Neutrophil (primary cell): ENCODE measurements at regions not wholly inside any gene's neighbourhood (a gene's known extent, or its start where the extent isn't known, plus 50 kb on each side); places are given as distances from the start of the nearest gene placed in this dataset.

Experiments
- H3K27ac ChIP-seq: fragments of 200-600 bp; sonication (generic); 2 replicates; pipeline ENCODE4 v1.5.1; 2016; ENCODE audit warnings: mild to moderate bottlenecking, moderate library complexity
- H3K27me3 ChIP-seq: fragments of 200-600 bp; sonication (generic); 2 replicates; pipeline ENCODE4 v1.6.0; 2016; ENCODE audit warnings: mild to moderate bottlenecking
- H3K36me3 ChIP-seq: fragments of 200-600 bp; sonication (generic); 2 replicates; pipeline ENCODE4 v1.5.1; 2017
- H3K4me1 ChIP-seq, 2 experiments: fragments of 200-600 bp in 1 of 2; sonication (generic) in 1 of 2; 1 replicate in 1 of 2; 2 replicates in 1 of 2; pipeline versions ENCODE4 v1.5.1 to v1.6.1; 2013 to 2016; ENCODE audit warnings: low read depth in 1 of 2, low read length in 1 of 2, mild to moderate bottlenecking in 1 of 2, moderate library complexity in 1 of 2; ENCODE audit not compliant: control insufficient read depth in 1 of 2, insufficient read depth in 1 of 2
- H3K4me3 ChIP-seq, 2 experiments: fragments of 200-600 bp in 1 of 2; sonication (generic) in 1 of 2; 1 replicate in 1 of 2; 2 replicates in 1 of 2; pipeline ENCODE4 v1.5.1; 2013 to 2016; ENCODE audit warnings: low read depth in 1 of 2, low read length in 1 of 2, mild to moderate bottlenecking in 1 of 2, moderate library complexity in 1 of 2
- H3K9me3 ChIP-seq: fragments of 200-600 bp; sonication (generic); 2 replicates; pipeline ENCODE4 v1.5.1; 2016
- TF ChIP-seq, protein P1 (sequence below): fragments of 200-600 bp; sonication (generic); IDR thresholded peaks from 2 replicates; pipeline ENCODE4 v1.5.1; 2016; ENCODE audit warnings: antibody characterized with exemption

DNA sequence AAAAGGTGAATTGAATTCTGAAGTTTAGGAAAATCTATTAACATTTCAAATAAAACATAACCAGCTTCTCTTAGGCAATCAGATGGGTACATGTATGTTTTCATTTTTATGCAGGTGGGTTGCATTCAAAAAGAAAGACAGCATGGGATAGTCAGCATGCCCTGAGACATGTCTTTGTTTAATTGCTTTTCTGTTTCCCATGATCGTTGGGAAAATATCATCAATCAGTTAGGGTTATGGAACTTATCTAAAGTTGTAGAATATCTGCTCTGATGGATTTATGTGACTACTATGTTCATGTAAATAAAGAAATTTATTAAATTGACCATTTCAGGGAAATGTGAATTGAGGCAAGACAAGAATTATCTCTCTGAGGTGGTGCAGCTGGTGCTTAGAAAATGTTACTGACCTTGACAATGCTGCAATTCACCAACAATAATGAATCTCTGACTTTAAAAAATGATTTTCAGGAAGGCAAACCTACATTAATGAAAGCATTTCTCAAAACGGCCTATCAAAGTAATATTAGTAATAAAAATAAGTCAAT is 112.7 kb downstream of the RFPL4B start:
- H3K27ac ChIP-seq = no peak overlapping the region
- H3K9me3 ChIP-seq = no peaks in the 10 kb centered on the region
- TF ChIP-seq, protein P1, sequence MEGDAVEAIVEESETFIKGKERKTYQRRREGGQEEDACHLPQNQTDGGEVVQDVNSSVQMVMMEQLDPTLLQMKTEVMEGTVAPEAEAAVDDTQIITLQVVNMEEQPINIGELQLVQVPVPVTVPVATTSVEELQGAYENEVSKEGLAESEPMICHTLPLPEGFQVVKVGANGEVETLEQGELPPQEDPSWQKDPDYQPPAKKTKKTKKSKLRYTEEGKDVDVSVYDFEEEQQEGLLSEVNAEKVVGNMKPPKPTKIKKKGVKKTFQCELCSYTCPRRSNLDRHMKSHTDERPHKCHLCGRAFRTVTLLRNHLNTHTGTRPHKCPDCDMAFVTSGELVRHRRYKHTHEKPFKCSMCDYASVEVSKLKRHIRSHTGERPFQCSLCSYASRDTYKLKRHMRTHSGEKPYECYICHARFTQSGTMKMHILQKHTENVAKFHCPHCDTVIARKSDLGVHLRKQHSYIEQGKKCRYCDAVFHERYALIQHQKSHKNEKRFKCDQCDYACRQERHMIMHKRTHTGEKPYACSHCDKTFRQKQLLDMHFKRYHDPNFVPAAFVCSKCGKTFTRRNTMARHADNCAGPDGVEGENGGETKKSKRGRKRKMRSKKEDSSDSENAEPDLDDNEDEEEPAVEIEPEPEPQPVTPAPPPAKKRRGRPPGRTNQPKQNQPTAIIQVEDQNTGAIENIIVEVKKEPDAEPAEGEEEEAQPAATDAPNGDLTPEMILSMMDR = no peak
- H3K27me3 ChIP-seq = no peaks in the 10 kb centered on the region
- no peak overlapping the region for H3K4me3 ChIP-seq
- no peaks in the 10 kb centered on the region for H3K36me3 ChIP-seq
- no peaks in the 10 kb centered on the region for H3K4me1 ChIP-seq

DNA sequence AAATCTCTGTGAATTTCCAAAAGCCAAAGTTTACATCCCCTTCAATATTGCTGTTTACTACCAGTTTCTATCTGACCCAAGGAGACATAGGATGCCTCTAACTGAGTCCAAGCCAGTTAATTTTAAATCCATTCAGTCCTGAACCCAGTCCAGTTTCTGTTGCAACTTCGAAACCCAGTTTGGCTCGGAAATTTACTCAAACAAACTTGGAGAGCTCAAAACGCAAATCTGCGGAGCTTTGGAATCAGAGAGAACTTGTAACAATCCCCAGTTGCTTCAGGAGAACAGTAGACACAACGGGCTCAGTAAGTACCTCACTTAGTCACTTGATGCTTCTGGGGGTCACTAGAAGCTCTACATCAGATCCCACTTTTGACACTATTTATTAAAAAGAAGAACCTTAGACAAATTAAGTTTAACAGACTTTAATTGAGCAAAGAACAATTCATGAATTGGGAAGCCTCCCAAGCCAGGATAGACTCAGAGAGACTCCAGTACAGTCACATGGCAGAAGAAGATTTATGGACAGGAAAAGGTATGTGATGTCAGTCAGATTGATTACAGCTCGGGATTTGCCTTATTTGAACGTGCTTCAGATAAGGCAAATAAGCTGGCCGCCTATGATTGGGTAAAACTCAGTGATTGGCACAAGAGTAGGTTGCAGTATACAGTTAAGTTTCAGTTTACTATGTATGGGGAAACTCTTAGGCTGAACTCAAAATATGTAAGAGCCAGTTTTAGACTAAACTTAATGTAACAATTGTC is 118.0 kb downstream of the RFPL4B start:
- no peaks in the 10 kb centered on the region for H3K27me3 ChIP-seq
- TF ChIP-seq, protein P1 = no peak
- H3K4me1 ChIP-seq = no peaks in the 10 kb centered on the region
- no peak overlapping the region for H3K4me3 ChIP-seq
- no peaks in the 10 kb centered on the region for H3K36me3 ChIP-seq
- no peak overlapping the region for H3K27ac ChIP-seq
- no peaks in the 10 kb centered on the region for H3K9me3 ChIP-seq

DNA sequence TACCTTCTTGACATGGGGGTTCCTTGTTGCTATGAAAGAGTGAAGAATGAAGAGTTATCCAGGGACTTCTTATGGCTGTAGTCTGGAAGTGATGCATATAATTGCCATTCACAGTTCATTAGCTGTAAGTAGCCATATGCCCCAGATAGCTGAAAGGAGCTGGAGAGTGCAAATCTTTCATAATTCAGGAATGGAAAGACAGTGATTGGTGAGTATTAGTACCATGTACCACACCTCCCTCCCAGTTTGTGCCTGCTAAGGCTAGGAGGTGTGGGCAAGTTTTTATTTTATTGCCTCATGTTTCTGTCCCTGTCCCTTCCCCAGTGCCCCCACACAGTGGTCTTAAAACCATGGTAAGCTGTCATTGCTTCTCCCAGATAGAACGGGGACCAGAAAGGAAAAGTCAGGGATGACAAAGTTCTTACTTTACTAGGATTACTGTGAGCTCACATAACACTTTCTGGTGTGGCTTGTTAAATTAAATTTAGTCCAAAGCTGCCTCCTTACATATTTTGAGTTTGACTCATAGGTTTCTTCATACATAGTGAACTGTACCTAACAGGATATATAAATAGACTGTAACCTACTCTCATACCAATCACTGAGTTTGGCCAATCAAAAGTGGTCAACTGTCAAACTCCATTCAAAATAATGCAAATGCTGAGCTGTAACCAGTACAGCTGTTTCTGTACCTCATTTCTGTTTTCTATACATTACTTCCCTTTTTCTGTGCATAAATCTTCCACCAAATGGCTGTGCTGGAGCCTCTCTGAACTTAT is 119.4 kb downstream of the RFPL4B start:
- Histone ChIP-seq H3K9me3 (no peaks in the 10 kb centered on the region), H3K27me3 (no peaks in the 10 kb centered on the region), H3K27ac (no peak overlapping the region), H3K4me1 (no peaks in the 10 kb centered on the region), H3K36me3 (no peaks in the 10 kb centered on the region), H3K4me3 (no peak overlapping the region)
- TF ChIP-seq, protein P1 = no peak

DNA sequence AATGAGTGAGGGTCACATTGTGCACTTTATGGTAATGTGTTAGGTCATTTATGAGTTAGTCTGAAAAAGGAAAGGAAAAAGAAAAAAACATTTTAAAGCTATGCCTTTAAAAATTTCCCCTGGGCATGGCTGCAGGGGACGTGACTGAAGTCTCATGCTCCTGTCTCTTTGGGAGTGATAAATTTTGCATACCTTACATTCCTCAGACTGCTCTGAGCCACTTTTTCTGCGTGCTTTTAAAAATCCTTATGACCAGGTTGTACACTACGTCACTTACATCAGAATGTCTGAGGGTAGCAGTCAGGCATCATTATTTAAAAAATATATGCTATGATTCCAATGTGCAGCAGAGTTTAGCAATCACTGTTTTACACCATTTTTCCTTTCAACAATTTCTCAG is 121.2 kb downstream of the RFPL4B start:
- H3K9me3 ChIP-seq = no peaks in the 10 kb centered on the region
- no peak overlapping the region for H3K27ac ChIP-seq
- H3K36me3 ChIP-seq = no peaks in the 10 kb centered on the region
- H3K27me3 ChIP-seq = no peaks in the 10 kb centered on the region
- no peak overlapping the region for H3K4me3 ChIP-seq
- TF ChIP-seq, protein P1 = no peak
- H3K4me1 ChIP-seq = no peaks in the 10 kb centered on the region

DNA sequence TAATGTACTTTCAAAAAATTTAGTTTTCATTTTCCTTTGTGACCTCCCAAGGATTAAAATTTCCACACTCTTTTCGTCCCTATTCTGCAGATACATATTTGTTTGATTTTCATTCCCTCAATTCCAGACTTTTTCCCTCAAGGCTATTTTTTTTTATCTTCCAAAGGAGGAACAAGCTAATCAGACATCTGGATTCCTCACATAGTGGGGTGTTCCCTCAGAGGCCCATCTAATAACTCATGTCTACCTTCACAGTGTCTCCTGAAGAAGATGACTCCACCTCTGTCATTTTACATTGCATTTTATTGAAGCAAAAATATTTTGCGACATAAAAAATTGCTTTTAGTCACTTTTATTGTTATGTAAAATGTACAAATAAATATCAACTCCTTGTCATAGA is 122.2 kb downstream of the RFPL4B start:
- TF ChIP-seq, protein P1 = no peak
- Histone ChIP-seq H3K27me3 (no peaks in the 10 kb centered on the region), H3K9me3 (no peaks in the 10 kb centered on the region), H3K36me3 (no peaks in the 10 kb centered on the region), H3K4me3 (no peak overlapping the region), H3K27ac (no peak overlapping the region), H3K4me1 (no peaks in the 10 kb centered on the region)
